Neural progenitor cell (in vitro differentiated cells): ENCODE measurements at regions not wholly inside any gene's neighbourhood (a gene's known extent, or its start where the extent isn't known, plus 50 kb on each side); places are given as distances from the start of the nearest gene placed in this dataset.
A peak's percentile ranks its signal among the peaks of the same experiment; 100 is the strongest.

Experiments used
- DNase-seq: peaks from one replicate; pipeline ENCODE4 v3.0.0-alpha.2; 2016; ENCODE audit warnings: low spot score
- H2AFZ ChIP-seq: fragments of 200-600 bp; sonication (generic); replicated peaks from 2 replicates; pipeline ENCODE4 v1.6.1; 2016; ENCODE audit warnings: antibody characterized with exemption
- H3F3A ChIP-seq: fragments of 200-600 bp; sonication (generic); 2 replicates; pipeline ENCODE4 v1.6.1; 2016; ENCODE audit warnings: antibody characterized with exemption, low read depth
- H3K27ac ChIP-seq: fragments of 200-600 bp; sonication (generic); 2 replicates; pipeline ENCODE4 v1.5.1; 2016; ENCODE audit warnings: mild to moderate bottlenecking
- H3K27me3 ChIP-seq: fragments of 200-600 bp; sonication (generic); 2 replicates; pipeline ENCODE4 v1.6.1; 2016; ENCODE audit warnings: mild to moderate bottlenecking, moderate library complexity
- H3K36me3 ChIP-seq: fragments of 200-600 bp; sonication (generic); 2 replicates; pipeline ENCODE4 v1.5.1; 2016
- H3K4me1 ChIP-seq: fragments of 200-600 bp; sonication (generic); 2 replicates; pipeline ENCODE4 v1.6.1; 2016; ENCODE audit warnings: mixed run types
- H3K4me2 ChIP-seq: fragments of 200-600 bp; sonication (generic); 2 replicates; pipeline ENCODE4 v1.6.1; 2016
- H3K4me3 ChIP-seq: fragments of 200-600 bp; sonication (generic); 2 replicates; pipeline ENCODE4 v1.5.1; 2016
- H3K79me2 ChIP-seq: fragments of 200-600 bp; sonication (generic); 2 replicates; pipeline ENCODE4 v1.6.1; 2016; ENCODE audit warnings: low read depth
- H3K9ac ChIP-seq: fragments of 200-600 bp; sonication (generic); 2 replicates; pipeline ENCODE4 v1.6.1; 2016
- H3K9me3 ChIP-seq: fragments of 200-600 bp; sonication (generic); 2 replicates; pipeline ENCODE4 v1.5.1; 2016; ENCODE audit warnings: low read depth
- H4K20me1 ChIP-seq: fragments of 200-600 bp; sonication (generic); 2 replicates; pipeline ENCODE4 v1.6.1; 2016; ENCODE audit warnings: low read depth
- H3K27ac Mint-ChIP-seq: 3 replicates; pipeline ENCODE4 v1.8.0; 2021; ENCODE audit warnings: mixed read lengths
- H3K27me3 Mint-ChIP-seq: 2 replicates; pipeline ENCODE4 v1.8.0; 2022; ENCODE audit warnings: low read depth, mild to moderate bottlenecking, inconsistent platforms, moderate library complexity, mixed read lengths; ENCODE audit not compliant: insufficient read depth
- H3K36me3 Mint-ChIP-seq: 3 replicates; pipeline ENCODE4 v1.8.0; 2021; ENCODE audit warnings: mixed read lengths
- H3K4me1 Mint-ChIP-seq: 3 replicates; pipeline ENCODE4 v1.8.0; 2021; ENCODE audit warnings: mixed read lengths
- H3K4me3 Mint-ChIP-seq: 3 replicates; pipeline ENCODE4 v1.8.0; 2021; ENCODE audit warnings: mild to moderate bottlenecking, moderate library complexity, mixed read lengths
- H3K9me3 Mint-ChIP-seq: 3 replicates; pipeline ENCODE4 v1.8.0; 2020; ENCODE audit warnings: mixed read lengths
- CTCF ChIP-seq: fragments of 200-600 bp; sonication (generic); IDR thresholded peaks from 2 replicates; pipeline ENCODE4 v1.5.1; 2017; ENCODE audit warnings: antibody characterized with exemption, mild to moderate bottlenecking
- EZH2 ChIP-seq: fragments of 200-600 bp; sonication (generic); IDR thresholded peaks from 2 replicates; pipeline ENCODE4 v1.6.1; 2017; ENCODE audit warnings: antibody characterized with exemption, mild to moderate bottlenecking, moderate library complexity
- EZH2phosphoT487 ChIP-seq: fragments of 200-600 bp; sonication (generic); IDR thresholded peaks from 2 replicates; pipeline ENCODE4 v1.6.1; 2017; ENCODE audit warnings: antibody characterized with exemption

GRCh38 chr9:91117474-91117891 lies 244.2 kb downstream of the AUH start:
- H3K9ac ChIP-seq, result no peak overlapping the region
- H2AFZ ChIP-seq, result no peak overlapping the region
- Mint-ChIP-seq H3K36me3 (no peaks in the 10 kb centered on the region), H3K9me3 (peaks cover 9% of the 10 kb centered on the region), H3K27ac (no peak overlapping the region), H3K4me3 (no peak overlapping the region), H3K27me3 (peaks cover 2% of the 10 kb centered on the region), H3K4me1 (peaks cover 29% of the 10 kb centered on the region)
- H3K36me3 ChIP-seq, result no peaks in the 10 kb centered on the region
- peaks cover 11% of the 10 kb centered on the region for H3K4me1 ChIP-seq
- DNase-seq, result no peak
- H3K4me3 ChIP-seq, result no peak overlapping the region
- H3K79me2 ChIP-seq, result no peaks in the 10 kb centered on the region
- no peak overlapping the region for H3K4me2 ChIP-seq
- TF ChIP-seq EZH2, result no peak
- TF ChIP-seq EZH2phosphoT487, result no peak
- TF ChIP-seq CTCF, result no peak
- no peaks in the 10 kb centered on the region for H4K20me1 ChIP-seq
- no peaks in the 10 kb centered on the region for H3F3A ChIP-seq
- H3K9me3 ChIP-seq, result no peaks in the 10 kb centered on the region
- no peak overlapping the region for H3K27ac ChIP-seq
- no peaks in the 10 kb centered on the region for H3K27me3 ChIP-seq

- H3K27ac ChIP-seq, result no peak overlapping the region
- no peaks in the 10 kb centered on the region for H3K79me2 ChIP-seq
- no peaks in the 10 kb centered on the region for H3K27me3 ChIP-seq
- peak overlapping the region; percentile 87 for H2AFZ ChIP-seq
- Mint-ChIP-seq H3K4me1 (peaks cover 29% of the 10 kb centered on the region), H3K9me3 (peaks cover 12% of the 10 kb centered on the region), H3K36me3 (no peaks in the 10 kb centered on the region), H3K4me3 (no peak overlapping the region), H3K27me3 (peaks cover 2% of the 10 kb centered on the region), H3K27ac (no peak overlapping the region)
- H3K4me3 ChIP-seq, result no peak overlapping the region
- no peaks in the 10 kb centered on the region for H3K9me3 ChIP-seq
- peaks cover 11% of the 10 kb centered on the region for H3K4me1 ChIP-seq
- no peaks in the 10 kb centered on the region for H3K36me3 ChIP-seq
- DNase-seq, result peak; percentile 48
- no peaks in the 10 kb centered on the region for H3F3A ChIP-seq
- no peaks in the 10 kb centered on the region for H4K20me1 ChIP-seq
- TF ChIP-seq CTCF, result no peak
- no peak for TF ChIP-seq EZH2phosphoT487
- no peak for TF ChIP-seq EZH2
- H3K4me2 ChIP-seq, result peak overlapping the region; percentile 39
- no peak overlapping the region for H3K9ac ChIP-seq
Measured at GRCh38 chr9:91117959-91118703, 243.6 kb downstream of the AUH start.

- H3K4me1 ChIP-seq, result peaks cover 11% of the 10 kb centered on the region
- no peak overlapping the region for H3K27ac ChIP-seq
- no peaks in the 10 kb centered on the region for H3F3A ChIP-seq
- peak overlapping the region; percentile 39 for H3K4me2 ChIP-seq
- no peaks in the 10 kb centered on the region for H3K36me3 Mint-ChIP-seq
- DNase-seq, result no peak
- no peaks in the 10 kb centered on the region for H3K27me3 ChIP-seq
- H3K4me3 Mint-ChIP-seq, result no peak overlapping the region
- peaks cover 15% of the 10 kb centered on the region for H3K9me3 Mint-ChIP-seq
- peak overlapping the region; percentile 88 for H3K27ac Mint-ChIP-seq
- H3K4me1 Mint-ChIP-seq, result peaks cover 29% of the 10 kb centered on the region
- H3K27me3 Mint-ChIP-seq, result peaks cover 2% of the 10 kb centered on the region
- H3K9me3 ChIP-seq, result no peaks in the 10 kb centered on the region
- no peaks in the 10 kb centered on the region for H3K79me2 ChIP-seq
- no peak overlapping the region for H3K9ac ChIP-seq
- H2AFZ ChIP-seq, result peak overlapping the region; percentile 87
- TF ChIP-seq EZH2phosphoT487, result no peak
- no peak for TF ChIP-seq CTCF
- no peak for TF ChIP-seq EZH2
- no peaks in the 10 kb centered on the region for H3K36me3 ChIP-seq
- no peak overlapping the region for H3K4me3 ChIP-seq
- no peaks in the 10 kb centered on the region for H4K20me1 ChIP-seq
Measured at GRCh38 chr9:91118704-91119025, 243.1 kb downstream of the AUH start.
